A549 (cell line): ENCODE measurements at regions not wholly inside any gene's neighbourhood (a gene's known extent, or its start where the extent isn't known, plus 50 kb on each side); places are given as distances from the start of the nearest gene placed in this dataset.

ENCODE experiments used
- POLR2A ChIP-seq: IDR thresholded peaks from 2 replicates; pipeline ENCODE4 v1.6.1; 2012; ENCODE audit warnings: mild to moderate bottlenecking, low read length
- TF ChIP-seq, protein P1 (sequence below): fragments of 450-650 bp; IDR thresholded peaks from 2 replicates; pipeline ENCODE4 v1.6.1; 2014; ENCODE audit warnings: antibody characterized with exemption
- TF ChIP-seq, protein P2 (sequence below): fragments of >200 bp; sonication (Bioruptor Twin); formaldehyde crosslinking; IDR thresholded peaks from 3 replicates; pipeline ENCODE4 v1.5.1; 2016

GRCh38 chr6:153778216-153778615 is 260.8 kb upstream of the OPRM1 start:
- TF ChIP-seq, protein P1, sequence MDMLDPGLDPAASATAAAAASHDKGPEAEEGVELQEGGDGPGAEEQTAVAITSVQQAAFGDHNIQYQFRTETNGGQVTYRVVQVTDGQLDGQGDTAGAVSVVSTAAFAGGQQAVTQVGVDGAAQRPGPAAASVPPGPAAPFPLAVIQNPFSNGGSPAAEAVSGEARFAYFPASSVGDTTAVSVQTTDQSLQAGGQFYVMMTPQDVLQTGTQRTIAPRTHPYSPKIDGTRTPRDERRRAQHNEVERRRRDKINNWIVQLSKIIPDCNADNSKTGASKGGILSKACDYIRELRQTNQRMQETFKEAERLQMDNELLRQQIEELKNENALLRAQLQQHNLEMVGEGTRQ = no peak
- TF ChIP-seq, protein P2, sequence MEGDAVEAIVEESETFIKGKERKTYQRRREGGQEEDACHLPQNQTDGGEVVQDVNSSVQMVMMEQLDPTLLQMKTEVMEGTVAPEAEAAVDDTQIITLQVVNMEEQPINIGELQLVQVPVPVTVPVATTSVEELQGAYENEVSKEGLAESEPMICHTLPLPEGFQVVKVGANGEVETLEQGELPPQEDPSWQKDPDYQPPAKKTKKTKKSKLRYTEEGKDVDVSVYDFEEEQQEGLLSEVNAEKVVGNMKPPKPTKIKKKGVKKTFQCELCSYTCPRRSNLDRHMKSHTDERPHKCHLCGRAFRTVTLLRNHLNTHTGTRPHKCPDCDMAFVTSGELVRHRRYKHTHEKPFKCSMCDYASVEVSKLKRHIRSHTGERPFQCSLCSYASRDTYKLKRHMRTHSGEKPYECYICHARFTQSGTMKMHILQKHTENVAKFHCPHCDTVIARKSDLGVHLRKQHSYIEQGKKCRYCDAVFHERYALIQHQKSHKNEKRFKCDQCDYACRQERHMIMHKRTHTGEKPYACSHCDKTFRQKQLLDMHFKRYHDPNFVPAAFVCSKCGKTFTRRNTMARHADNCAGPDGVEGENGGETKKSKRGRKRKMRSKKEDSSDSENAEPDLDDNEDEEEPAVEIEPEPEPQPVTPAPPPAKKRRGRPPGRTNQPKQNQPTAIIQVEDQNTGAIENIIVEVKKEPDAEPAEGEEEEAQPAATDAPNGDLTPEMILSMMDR = no peak
- no peak for TF ChIP-seq POLR2A
